ENCODE measurements at regions not wholly inside any gene's neighbourhood (a gene's known extent, or its start where the extent isn't known, plus 50 kb on each side); places are given as distances from the start of the nearest gene placed in this dataset.

GRCh38 chr18:40984856-40985255 is 970.2 kb upstream of the PIK3C3 start:
- no peak overlapping the region for H3K27ac ChIP-seq
- intact Hi-C loops (cut with DNase I): no loop called here
- H3K4me1 ChIP-seq: no peaks in the 10 kb centered on the region
- H3K36me3 ChIP-seq: no peaks in the 10 kb centered on the region
- DNase-seq (no peak), ATAC-seq (no peak)
- no peak for TF ChIP-seq POLR2A (IDR thresholded peaks at IDR 0.05)
- TF ChIP-seq CTCF (IDR thresholded peaks at IDR 0.05): no peak
- 73% methylated on average over 1 of the region's 1 CpG for WGBS (ENCODE audit: insufficient coverage, low coverage, low lambda C conversion rate, missing lambda C conversion rate)
- no peaks in the 10 kb centered on the region for H3K27me3 ChIP-seq
- no peak overlapping the region for H3K4me3 ChIP-seq
- no peaks in the 10 kb centered on the region for H3K9me3 ChIP-seq

- Histone ChIP-seq H3K4me3 (no peak overlapping the region), H3K4me1 (no peaks in the 10 kb centered on the region), H3K27ac (no peak overlapping the region), H3K36me3 (no peaks in the 10 kb centered on the region), H3K9me3 (no peaks in the 10 kb centered on the region), H3K27me3 (no peaks in the 10 kb centered on the region)
- DNase-seq: no peak
- WGBS (ENCODE audit: insufficient coverage, low coverage, low lambda C conversion rate, missing lambda C conversion rate): 40% methylated on average over 1 of the region's 1 CpG
- intact Hi-C loops (cut with DNase I): no loop called here
- no peak for TF ChIP-seq CTCF (IDR thresholded peaks at IDR 0.05)
- no peak for TF ChIP-seq POLR2A (IDR thresholded peaks at IDR 0.05)
- ATAC-seq: no peak
Observed at GRCh38 chr18:40983835-40984234, 971.2 kb upstream of the PIK3C3 start.

GRCh38 chr18:40980171-40980570 is 974.9 kb upstream of the PIK3C3 start:
- TF ChIP-seq CTCF (IDR thresholded peaks at IDR 0.05) (no peak), POLR2A (IDR thresholded peaks at IDR 0.05) (no peak)
- DNase-seq: no peak
- WGBS (ENCODE audit: insufficient coverage, low coverage, low lambda C conversion rate, missing lambda C conversion rate): 6% methylated on average over 2 of the region's 2 CpGs
- H3K4me3 ChIP-seq: no peak overlapping the region
- H3K36me3 ChIP-seq: no peaks in the 10 kb centered on the region
- H3K27me3 ChIP-seq: no peaks in the 10 kb centered on the region
- H3K27ac ChIP-seq: no peak overlapping the region
- H3K9me3 ChIP-seq: no peaks in the 10 kb centered on the region
- ATAC-seq: no peak
- intact Hi-C loops (cut with DNase I): no loop called here
- no peaks in the 10 kb centered on the region for H3K4me1 ChIP-seq

GRCh38 chr18:40976050-40976449 is 979.0 kb upstream of the PIK3C3 start:
- Histone ChIP-seq H3K4me1 (no peaks in the 10 kb centered on the region), H3K27ac (no peak overlapping the region), H3K4me3 (no peak overlapping the region), H3K27me3 (no peaks in the 10 kb centered on the region), H3K36me3 (no peaks in the 10 kb centered on the region), H3K9me3 (no peaks in the 10 kb centered on the region)
- no CpG with 5 or more reads among the region's 4 CpGs for WGBS (ENCODE audit: insufficient coverage, low coverage, low lambda C conversion rate, missing lambda C conversion rate)
- no peak for TF ChIP-seq CTCF (IDR thresholded peaks at IDR 0.05)
- TF ChIP-seq POLR2A (IDR thresholded peaks at IDR 0.05): no peak
- DNase-seq (no peak), ATAC-seq (peak in 1 of 4 donors; percentile 28)
- intact Hi-C loops (cut with DNase I): no loop called here

GRCh38 chr18:40974448-40974847 is 980.6 kb upstream of the PIK3C3 start:
- ATAC-seq: no peak

More at GRCh38 chr18:40974448-40974847, 980.6 kb upstream of the PIK3C3 start:
- TF ChIP-seq POLR2A (IDR thresholded peaks at IDR 0.05): no peak
- TF ChIP-seq CTCF (IDR thresholded peaks at IDR 0.05): no peak
- Histone ChIP-seq H3K27me3 (no peaks in the 10 kb centered on the region), H3K4me1 (no peaks in the 10 kb centered on the region), H3K27ac (no peak overlapping the region), H3K4me3 (no peak overlapping the region), H3K9me3 (no peaks in the 10 kb centered on the region), H3K36me3 (no peaks in the 10 kb centered on the region)
- intact Hi-C loops (cut with DNase I): no loop called here
- DNase-seq: no peak
